HG02973 (cell line): ENCODE measurements at regions not wholly inside any gene's neighbourhood (a gene's known extent, or its start where the extent isn't known, plus 50 kb on each side); places are given as distances from the start of the nearest gene placed in this dataset.

ENCODE experiments used
- ATAC-seq: cut with Tn5 transposase; IDR thresholded peaks from one replicate; pipeline ENCODE4 v1.9.1; 2021; ENCODE audit warnings: moderate library complexity; ENCODE audit not compliant: unreplicated experiment

DNA sequence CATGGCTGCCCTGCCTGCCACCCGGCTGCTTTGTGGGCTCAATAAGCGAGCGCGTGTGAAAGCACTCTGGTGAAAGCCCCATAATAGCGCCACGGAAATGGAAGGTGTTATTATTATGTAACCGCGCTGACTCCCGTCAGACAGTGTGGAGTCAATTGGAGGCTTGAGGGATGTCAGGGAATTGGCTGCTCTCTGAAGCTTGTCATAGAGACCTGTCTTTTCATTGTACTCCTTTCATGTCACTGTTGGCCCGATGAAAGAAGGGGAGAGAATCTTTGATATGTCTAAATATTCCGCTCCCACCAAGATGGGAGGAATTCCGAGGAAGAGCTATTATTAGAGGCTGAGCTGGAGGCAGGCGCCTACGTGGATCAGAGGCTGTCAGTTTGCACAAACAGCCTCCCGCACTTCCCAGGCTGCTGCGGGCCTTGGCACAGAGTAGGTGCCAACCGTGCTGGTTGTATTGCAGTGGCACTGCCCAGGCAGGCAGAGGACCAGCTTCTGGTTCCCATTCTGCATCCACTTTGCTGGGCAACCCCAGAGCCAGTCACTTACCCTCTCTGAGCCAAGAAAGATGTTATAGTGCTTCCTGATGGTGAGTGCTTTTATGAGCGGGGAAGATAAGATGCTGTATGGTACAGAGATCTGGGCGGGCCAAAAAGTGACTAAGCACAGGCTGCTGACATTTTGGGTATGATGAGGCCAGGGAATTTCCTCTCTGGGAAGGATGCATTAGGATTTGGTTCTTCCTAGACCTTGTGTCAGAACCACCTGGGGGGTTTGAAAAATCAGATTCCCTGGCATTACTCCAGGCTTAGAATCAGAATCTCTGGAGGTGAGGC is 151.4 kb downstream of the RPS24 start:
- no peak for ATAC-seq

DNA sequence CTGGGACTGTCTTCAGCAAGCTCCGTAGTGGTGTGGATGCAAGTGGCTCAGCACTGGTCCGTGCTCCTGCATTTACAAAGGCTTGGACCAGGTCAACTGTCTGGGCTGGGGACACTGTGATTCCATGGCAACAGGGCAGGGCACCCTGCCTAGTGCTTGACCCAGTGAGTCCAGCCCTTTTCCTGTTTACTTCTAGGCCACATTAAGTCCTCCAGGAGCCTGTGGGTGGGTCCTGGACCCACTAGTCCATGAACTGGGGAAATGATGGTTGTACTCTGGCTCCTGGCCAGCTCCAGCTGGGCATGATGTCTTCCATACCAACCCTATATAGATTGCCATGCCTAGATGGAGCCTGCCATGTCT is 152.0 kb downstream of the RPS24 start:
- no peak for ATAC-seq

DNA sequence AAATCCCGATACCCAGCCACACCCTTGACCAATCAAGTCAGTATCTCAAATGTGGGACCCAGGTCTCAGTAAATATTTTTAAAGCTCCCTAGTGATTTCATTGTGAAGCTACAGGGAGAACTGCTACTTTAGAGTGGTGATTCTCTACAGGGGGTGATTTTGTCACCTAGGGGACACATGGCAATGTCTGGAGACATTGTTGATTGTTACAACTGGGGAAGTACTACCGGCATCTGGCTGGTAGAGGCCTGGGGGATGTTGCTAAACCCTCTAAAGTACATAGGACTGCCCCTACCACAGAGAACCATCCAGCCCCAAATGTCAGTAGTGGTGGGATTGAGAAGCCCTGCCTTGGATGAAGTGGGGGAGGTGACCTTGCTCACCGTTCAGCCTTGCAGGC is 152.9 kb downstream of the RPS24 start:
- ATAC-seq, result no peak

DNA sequence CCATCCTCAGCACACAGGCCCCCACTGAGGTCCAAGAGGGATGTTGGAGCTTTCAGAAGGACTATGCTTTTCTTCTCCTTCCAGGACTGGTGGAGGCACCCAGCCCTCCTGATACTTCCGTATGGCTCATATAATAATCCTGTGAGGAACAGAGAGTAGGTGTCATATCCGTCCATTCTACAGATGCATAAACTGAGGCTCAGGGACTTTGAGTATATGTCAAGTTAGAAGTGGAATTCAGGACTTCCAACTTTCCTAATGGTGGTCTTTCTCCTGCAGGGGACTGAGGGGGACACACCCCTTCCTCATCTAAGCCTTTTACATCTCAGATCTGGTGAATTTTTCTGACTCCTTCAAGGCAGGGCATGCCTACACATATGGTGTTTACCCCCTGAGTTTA is 153.7 kb downstream of the RPS24 start:
- ATAC-seq, result no peak

DNA sequence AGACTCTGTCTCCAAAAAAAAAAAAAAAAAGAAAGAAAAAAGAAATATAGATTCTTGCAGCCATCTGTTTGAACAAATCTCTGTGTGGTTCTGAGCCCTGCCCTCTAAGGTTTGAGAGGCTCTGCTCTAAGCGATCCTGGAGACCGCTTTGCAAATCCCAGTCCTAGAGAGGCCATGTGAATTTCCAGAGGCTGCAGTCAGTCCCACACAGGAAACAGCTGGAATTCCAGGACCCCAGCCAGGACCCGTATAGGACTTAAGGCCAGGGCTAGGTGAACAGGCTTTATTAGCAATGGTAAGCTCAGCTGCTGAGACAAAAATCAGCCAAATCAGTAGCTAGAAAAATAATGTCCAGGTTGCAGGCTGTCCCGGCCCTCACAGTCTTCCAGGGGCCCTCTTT is 154.8 kb downstream of the RPS24 start:
- ATAC-seq, result no peak

DNA sequence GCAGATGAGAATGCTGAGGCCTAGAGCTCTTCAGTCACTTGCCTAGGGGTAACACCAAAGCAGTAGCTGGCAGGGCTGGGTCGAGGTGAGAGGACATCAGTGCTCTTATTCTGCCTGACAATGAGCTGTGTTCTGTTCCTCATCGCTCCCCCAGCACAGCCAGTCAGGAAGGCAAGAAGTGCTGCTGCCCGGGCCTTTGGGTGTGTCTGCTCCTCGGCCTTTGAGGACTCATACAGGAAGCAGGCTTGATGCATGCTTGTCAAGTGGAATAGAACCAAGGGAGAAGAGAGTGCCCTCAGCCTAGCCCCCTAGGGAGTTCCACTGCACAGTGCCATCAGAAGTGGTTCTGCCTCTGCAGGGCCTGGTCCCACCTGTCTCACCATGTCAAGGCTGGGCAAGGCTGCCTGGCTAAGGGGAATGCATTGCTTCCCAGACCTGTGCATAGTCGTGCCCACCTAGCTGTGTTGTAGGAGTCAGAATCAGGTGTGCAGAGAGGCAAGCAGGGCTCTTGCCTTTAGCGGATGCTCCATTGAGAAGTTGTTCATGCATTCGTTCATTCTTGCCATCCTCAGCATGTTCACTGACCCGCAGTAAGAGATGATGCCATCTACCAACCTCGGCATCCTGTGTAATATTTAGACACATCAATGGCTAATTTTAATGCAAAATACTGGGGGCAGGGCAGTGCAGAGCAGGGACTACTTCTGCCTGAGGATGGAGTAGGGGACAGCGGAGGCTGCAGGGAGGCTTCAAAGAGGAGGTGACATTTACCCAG is 156.6 kb downstream of the RPS24 start:
- ATAC-seq, result no peak

DNA sequence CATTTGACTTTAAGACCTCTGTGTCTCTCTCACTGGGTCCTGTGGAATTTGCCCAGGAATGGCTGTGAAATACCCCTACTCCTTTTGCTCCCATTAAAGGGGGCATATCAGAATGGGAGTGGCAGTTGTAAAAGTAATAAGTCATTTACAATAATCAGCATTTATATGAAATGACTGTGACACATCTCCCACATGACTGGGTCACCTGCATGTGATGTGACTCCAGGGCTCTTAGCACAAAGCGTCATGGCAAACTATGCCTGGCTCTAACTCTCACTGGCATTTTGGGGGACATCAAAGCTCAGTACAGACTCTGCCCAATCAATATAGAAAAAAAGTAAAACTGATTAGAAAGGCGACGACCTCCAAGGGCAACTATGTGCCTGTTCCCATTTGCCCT is 157.6 kb downstream of the RPS24 start:
- no peak for ATAC-seq

DNA sequence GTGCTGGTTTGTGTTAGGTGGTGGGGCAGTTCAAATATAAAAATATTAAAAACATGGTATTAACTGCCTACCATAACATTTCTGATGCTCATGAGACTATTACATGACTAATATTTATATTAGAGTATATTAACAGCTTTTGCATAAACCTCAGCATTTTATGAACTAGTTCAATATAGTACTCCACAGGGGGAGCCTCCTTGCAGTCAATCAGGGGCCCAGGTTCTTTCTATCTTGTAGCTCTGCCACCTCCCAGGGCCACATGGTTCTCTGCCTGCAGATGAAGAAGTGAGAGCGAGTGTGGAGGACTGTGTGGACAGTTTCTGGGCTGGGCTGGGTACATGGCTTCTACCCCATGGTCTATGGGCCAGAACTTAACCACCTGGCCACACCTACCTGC is 159.5 kb downstream of the RPS24 start:
- no peak for ATAC-seq

DNA sequence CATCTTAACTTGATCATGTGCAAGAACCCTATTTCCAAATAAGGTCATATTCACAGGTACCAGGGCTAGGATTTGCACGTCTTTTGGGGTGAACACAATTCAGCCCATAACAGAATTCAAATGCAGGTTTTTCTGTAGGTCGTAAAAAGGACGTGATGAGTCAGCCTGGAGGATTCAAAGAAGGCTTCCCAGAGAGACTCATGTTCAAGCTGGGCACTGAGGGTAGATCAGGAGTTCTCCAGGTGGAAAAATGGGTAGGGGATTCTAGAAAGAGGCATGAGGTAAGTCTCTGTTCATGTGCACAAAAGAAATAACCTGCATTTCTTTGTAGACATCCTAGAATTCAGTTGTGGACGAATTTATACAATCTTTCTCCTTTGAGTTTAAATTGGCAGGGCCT is 160.4 kb downstream of the RPS24 start:
- no peak for ATAC-seq

DNA sequence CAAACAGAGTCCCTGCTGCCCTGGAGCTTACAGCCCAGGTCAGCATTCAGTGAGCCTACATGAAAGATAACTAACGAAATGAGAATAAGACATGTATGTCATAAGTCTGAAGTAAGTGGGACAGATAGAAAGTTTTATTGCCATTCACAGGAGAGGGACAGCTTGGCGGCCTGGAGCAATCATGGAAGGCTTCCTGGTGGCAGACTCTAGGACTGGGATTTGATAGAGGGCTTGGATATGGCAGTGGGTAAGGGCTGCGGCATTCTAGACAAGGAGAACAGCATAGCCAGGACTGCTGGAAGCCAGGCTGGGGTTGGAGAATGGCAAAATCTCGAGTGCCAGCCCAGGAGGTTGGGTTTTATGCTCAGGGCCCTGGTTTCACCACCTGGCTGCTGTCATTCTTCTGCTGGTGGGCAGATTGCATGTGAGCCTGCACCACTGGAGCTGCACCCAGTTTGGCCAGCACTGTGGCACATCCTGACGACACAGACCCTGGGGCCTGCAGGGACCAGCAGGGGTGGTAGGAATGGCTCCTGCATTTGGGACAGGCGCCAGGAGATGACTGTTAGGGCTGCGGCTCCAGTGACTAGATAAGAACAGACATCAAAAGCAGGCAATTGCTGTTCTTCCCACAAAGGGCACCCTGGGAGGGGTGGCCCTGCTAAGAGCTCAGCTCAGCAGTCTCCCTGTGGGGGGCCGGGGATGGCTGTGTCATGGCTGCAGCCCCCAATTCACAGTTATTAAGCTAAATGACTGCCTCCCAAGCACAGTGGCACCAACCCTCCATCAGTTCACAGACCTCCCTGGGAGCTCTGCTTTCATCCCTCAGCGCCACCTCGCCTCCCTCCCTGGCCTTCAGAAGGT is 161.1 kb downstream of the RPS24 start:
- ATAC-seq, result no peak

DNA sequence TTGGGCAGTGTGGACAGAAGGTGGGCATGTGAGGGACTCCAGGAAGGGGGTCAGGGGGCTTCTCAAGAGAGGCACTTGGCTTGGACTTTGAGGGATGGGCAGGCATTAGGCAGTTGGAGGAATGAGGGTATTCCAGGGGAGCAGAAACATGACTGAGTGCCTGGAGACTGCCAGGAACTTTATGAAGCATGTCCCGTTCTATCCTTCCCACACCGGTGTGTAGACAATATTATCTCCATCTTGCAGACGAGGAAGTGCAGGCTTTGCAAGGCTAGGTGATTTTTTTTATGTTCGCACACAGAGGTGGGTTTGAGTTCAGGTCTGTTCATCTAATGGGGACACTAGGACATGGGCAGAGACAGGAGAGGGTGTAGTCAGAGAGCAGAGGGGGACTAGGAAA is 162.7 kb downstream of the RPS24 start:
- no peak for ATAC-seq

DNA sequence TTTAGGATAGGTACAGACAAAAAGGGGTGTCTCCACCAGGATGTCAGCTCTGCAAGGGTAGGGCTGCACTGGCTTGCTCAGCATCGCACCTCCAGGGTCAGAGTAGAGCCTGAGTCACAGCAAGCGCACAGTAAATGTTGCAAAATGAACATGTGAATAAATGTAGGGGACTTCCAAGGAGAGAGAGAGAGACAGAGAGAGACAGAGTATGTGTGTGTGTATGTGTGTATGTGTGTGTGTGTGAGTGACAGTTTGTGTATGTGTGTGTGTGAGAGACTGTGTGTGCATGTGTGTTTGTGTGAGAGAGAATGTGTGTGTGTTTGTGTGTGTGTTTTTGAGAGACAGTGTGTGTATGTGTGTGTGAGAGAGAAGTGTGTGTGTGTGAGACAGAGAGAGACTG is 163.3 kb downstream of the RPS24 start:
- no peak for ATAC-seq

DNA sequence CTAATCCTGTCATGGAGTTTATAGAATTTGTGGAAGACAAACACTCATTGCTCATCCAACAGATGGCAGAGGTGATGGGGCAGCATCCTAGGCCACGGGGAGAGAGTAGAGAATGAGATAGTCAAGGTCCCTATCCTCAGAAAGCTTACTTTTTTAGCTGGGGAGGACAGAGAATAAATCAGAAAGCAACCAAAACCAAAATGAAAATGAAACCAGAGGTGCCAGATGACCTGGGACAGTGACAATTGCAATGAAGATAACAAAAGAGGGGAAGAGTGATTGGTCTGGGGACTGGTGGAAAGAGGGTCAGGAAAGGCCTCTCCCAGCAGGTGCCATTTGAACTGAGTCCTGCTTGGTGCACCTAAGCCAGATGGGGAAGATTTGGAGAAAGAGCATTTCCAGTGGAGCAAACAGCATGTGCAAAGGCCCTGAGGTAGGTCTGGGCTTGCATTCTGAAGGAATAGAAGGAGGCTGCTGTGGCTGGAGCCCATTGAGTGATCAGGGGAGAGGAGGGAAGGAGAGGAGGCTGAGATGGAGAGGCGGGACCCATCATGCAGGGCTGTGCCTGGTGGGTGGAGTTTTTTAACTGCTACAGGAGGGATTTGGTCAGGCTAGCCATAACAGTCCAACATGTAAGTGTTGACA is 164.1 kb downstream of the RPS24 start:
- ATAC-seq, result no peak

DNA sequence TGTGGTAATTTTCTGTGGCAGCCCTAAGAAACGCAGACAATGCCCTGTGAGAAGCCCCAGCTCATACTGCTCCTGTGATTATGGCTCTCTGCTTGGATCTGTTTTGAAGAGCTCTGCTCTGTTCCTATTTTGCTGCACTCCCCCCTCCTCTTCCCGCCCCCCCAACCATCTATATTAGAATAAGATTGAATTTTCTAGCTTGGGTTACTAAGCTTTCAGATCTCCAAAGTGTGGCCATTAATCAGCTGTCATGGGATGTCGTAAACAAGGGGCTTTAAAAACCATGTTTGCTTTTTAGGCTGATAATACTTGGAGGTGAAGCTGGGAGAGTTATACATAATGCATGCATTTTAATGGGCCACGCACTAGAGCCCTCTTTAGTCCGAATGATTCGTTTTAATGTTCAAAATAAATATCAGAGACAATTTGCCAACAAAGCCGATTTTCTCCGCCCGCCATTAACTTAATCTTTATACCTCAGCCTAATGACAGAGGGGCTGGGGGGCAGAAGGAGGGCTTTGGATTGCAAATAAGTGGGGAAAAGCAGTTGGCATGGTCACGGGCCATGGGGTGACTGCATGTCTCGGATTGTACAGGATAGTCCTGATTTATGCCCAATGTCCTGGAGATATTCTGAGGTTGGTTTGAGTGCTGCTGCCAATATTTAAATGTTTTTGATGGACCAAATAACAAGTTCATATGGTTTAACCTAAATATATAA is 165.5 kb downstream of the RPS24 start:
- no peak for ATAC-seq

DNA sequence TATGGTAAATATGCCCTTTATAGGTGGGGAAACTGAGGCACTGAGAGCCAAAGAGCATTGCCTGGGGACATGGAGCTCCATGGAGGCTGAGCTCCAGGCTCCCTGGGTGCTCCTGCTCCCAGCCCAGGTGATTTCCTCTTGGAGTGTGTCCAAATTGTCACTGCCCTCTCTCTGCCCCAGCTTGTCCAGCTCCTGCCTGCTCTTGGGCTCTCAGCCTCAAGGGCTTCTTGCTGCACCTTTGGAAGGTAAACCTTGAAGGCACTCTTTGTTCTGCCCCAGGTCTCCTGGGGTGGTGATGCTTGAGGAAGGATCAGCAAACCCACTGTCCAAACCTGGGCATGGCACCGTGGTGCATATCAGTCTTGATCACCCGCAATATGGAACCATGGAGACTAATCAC is 166.1 kb downstream of the RPS24 start:
- ATAC-seq, result no peak

DNA sequence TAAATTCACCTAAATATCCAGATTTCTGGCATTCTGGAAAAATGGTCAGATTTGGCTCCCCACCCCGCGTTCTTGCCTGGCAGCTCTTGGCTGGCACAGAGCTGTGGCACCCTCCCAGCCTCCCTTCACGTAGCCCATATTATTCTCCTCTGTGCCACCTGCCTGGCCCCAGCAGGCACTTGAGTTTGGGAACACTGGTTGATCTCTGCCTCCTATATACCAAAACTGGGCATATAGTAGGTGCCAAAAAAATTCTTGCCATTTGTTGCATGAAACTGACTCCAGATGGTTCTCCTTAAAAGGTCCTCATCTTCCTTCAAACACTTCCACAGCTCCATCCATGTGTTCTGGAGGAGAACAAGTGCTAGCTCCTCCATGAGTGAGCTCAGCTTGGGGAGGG is 167.0 kb downstream of the RPS24 start:
- ATAC-seq, result no peak

DNA sequence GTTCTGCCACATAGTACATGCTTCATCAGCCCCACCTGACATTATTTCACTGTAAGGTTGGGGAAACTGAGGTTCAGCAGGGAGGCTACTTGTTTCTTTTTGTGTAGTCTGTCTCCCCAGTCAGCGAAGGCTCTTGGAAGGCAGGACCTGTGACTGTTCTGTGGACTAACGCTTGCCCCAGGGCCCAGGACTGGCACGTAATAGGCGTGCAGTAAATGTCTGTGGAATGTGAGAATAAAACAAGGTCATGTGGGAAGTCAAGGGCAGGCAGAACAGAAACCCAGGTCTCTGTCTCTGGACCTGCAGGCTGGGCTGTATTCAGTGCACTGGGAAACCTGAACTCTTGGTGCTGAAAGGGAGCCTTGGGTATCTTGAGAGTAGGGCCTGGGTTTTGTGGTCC is 168.7 kb downstream of the RPS24 start:
- no peak for ATAC-seq

DNA sequence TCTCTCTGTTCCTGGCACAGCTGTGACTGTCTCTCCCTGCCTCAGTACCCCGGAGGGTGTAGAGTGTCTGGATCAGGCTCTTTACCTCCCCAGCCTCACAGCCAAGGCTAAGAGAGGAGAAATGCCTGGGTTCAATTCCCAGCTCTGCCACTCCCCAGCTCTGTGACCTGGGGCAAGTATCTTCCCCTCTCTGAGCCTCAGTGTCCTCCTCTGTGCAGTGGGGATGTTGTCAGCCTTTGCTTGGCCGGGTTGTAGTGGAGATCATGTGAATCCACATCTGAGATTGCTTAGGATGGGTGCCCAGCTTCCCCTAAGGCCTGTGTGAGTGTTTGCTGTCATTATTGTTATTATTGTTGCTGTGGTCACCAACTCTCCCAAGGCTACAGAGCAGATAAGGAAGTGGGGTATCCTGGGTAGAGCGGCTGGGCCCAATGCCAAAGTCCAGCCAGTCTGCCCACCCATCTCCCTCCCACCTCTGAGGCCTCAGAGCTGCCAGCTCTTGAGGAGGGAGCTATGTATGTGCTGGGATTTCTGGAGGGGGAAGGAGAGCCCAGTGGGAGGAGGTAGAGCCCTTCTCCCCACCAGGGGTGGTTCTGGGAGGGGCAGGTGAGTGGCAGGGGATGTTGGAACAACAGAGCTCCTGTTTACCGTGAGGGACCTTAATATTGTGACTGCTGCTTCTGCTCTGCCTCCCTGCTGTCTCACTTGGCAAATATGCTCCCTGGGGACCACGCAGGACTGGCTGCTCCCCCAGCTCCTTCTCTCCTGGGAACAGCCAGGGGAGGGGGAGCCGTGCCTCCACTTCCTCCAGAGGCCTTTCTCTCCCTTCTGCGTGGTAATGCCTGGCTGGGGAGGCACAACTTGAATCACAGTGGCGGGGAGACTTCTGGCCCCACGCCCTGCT is 170.5 kb downstream of the RPS24 start:
- no peak for ATAC-seq

DNA sequence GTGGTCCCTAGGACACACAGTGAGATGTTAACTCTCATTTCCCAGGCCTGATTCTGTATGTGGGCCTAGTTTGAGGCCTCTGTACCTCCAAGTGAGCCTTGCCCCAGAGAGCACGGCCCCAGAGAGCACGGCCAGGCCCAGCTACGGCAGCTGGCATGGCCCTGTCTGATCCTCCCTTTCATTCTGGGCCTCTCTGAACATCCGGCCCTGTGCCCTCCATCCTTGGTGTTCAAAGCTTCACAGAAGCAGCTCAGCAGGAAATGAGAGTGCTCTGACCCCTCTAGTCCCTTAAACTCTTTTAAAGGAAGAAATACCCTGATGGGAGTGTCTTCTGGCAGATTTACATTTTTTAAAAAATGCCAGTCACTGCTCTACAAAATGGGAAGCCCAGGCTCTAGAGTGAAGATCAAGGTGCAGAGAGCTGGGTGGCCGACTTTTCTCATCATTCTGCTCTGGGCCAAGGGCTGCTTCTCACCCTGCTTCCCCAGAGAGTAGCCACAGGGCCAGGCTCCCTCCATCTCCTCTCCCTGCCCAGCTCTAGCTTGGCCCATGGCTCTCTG is 171.9 kb downstream of the RPS24 start:
- ATAC-seq, result no peak
